Right atrium auricular region (tissue), 2 donors: ENCODE measurements at regions not wholly inside any gene's neighbourhood (a gene's known extent, or its start where the extent isn't known, plus 50 kb on each side); places are given as distances from the start of the nearest gene placed in this dataset.

Experiments
- DNase-seq: peaks from one replicate; pipeline ENCODE4 v3.0.0-alpha.2; 2019; ENCODE audit warnings: low spot score
- H3K27ac ChIP-seq, 2 donors: fragments of 200-600 bp; sonication (generic); 1 replicate in 1 of 2; 2 replicates in 1 of 2; pipeline ENCODE4 v1.5.1; 2016 to 2019
- H3K27me3 ChIP-seq, 2 donors: fragments of 200-600 bp; sonication (generic); one replicate each; pipeline versions ENCODE4 v1.5.1 to v1.6.0; 2017 to 2019
- H3K36me3 ChIP-seq: fragments of 200-600 bp; sonication (generic); one replicate; pipeline ENCODE4 v1.5.1; 2016
- H3K4me1 ChIP-seq, 2 donors: fragments of 200-600 bp; sonication (generic); one replicate each; pipeline versions ENCODE4 v1.5.1 to v1.6.0; 2017 to 2019
- H3K4me3 ChIP-seq, 2 donors: fragments of 200-600 bp; sonication (generic); 1 replicate in 1 of 2; 2 replicates in 1 of 2; pipeline ENCODE4 v1.5.1; 2017 to 2019; ENCODE audit warnings: mild to moderate bottlenecking in 1 of 2, moderate library complexity in 1 of 2
- H3K9me3 ChIP-seq, 2 donors: fragments of 200-600 bp; sonication (generic); one replicate each; pipeline ENCODE4 v1.5.1; 2019
- CTCF ChIP-seq, 2 donors: fragments of 200-600 bp; sonication (generic); IDR thresholded peaks; one replicate each; pipeline ENCODE4 v1.5.1; 2019; ENCODE audit warnings: antibody characterized with exemption in 2 of 2

- Histone ChIP-seq H3K27me3 (no peaks in the 10 kb centered on the region), H3K27ac (no peak overlapping the region), H3K9me3 (no peaks in the 10 kb centered on the region), H3K36me3 (no peaks in the 10 kb centered on the region), H3K4me3 (no peak overlapping the region), H3K4me1 (no peaks in the 10 kb centered on the region)
- DNase-seq, result no peak
- no peak for TF ChIP-seq CTCF (IDR thresholded peaks at IDR 0.05)
Measured at GRCh38 chr13:34803756-34804155, 138.3 kb upstream of the NBEA start.

- H3K36me3 ChIP-seq, result no peaks in the 10 kb centered on the region
- no peak for DNase-seq
- no peaks in the 10 kb centered on the region for H3K4me1 ChIP-seq
Measured at GRCh38 chr13:34805347-34805746, 136.7 kb upstream of the NBEA start.

DNA sequence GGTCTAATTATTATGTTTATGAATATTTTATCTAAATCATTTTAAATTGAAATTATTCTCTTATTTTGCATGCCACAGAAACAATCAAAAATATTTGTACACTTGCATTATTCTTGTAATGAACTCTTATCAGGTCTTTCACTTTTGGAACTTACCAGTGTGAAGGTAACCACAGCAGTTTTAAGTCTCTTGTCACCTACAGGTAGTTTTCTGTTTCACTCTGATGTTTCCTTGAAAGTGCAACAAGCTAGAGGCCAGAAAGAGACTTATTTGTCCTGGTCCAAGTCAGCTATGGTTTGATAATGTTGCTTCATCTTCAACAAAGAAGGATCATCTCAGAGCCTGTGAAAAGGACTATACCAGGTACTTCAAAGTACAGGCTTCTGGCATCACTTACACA lies 133.4 kb upstream of the NBEA start:
- Histone ChIP-seq H3K4me1 (no peaks in the 10 kb centered on the region), H3K27ac (no peak overlapping the region), H3K4me3 (no peak overlapping the region), H3K36me3 (no peaks in the 10 kb centered on the region), H3K9me3 (peaks cover 0 to 23% of the 10 kb centered on the region in 2 donors), H3K27me3 (no peaks in the 10 kb centered on the region)
- DNase-seq, result no peak
- no peak for TF ChIP-seq CTCF (IDR thresholded peaks at IDR 0.05)

More at GRCh38 chr13:34805347-34805746, 136.7 kb upstream of the NBEA start:
- Histone ChIP-seq H3K4me3 (no peak overlapping the region), H3K9me3 (no peaks in the 10 kb centered on the region), H3K27me3 (no peaks in the 10 kb centered on the region), H3K27ac (no peak overlapping the region)
- no peak for TF ChIP-seq CTCF (IDR thresholded peaks at IDR 0.05)

DNA sequence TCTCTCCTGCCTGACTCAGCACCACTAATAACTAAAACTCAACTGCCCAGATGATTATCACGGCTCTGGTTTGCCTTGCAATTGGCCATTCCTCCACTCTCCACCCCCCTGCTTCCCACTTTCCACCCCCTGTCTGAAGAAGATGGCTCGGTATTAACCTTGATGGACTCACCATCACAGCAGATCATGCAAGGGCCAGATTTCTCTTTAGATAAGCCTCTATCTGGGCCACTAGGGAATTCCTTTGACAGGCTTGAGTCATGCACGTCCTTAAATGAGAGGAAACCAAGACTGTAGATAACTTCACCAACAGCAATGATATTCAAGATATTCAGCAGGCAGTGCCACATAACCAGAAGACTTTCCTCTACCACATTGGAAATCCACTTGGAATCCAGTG lies 131.1 kb upstream of the NBEA start:
- TF ChIP-seq CTCF (IDR thresholded peaks at IDR 0.05), result no peak
- no peak for DNase-seq
- H3K36me3 ChIP-seq, result no peaks in the 10 kb centered on the region
- H3K27me3 ChIP-seq, result no peaks in the 10 kb centered on the region
- H3K9me3 ChIP-seq, result peaks cover 0 to 23% of the 10 kb centered on the region in 2 donors
- no peak overlapping the region for H3K4me3 ChIP-seq
- no peaks in the 10 kb centered on the region for H3K4me1 ChIP-seq
- H3K27ac ChIP-seq, result no peak overlapping the region

DNA sequence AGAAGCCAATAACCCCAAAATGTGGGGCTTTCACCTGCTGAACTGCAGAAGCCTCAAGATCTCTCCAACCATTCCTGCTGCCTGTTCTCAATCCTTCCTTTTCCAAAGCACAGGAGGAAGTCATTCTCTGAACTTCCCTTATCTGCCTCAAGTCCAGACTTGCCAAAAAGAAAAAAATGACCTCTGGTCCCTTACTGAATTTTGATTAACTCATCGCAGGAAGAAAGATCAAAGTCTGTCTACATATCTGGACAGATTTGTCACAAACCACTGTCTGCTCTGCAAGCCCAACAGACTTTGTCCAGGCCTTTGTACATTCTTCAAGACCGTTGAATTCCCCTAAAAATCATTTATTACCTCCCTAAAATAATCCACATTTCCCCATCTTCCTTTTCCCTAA lies 126.5 kb upstream of the NBEA start:
- Histone ChIP-seq H3K27me3 (no peaks in the 10 kb centered on the region), H3K4me1 (peaks cover 0 to 4% of the 10 kb centered on the region in 2 donors), H3K4me3 (no peak overlapping the region), H3K36me3 (no peaks in the 10 kb centered on the region), H3K9me3 (peaks cover 0 to 23% of the 10 kb centered on the region in 2 donors), H3K27ac (no peak overlapping the region)
- no peak for DNase-seq
- TF ChIP-seq CTCF (IDR thresholded peaks at IDR 0.05), result no peak

GRCh38 chr13:34816245-34816884 lies 125.7 kb upstream of the NBEA start:
- H3K9me3 ChIP-seq, result peaks cover 0 to 18% of the 10 kb centered on the region in 2 donors
- no peak overlapping the region for H3K27ac ChIP-seq
- peaks cover 0 to 4% of the 10 kb centered on the region in 2 donors for H3K4me1 ChIP-seq
- no peaks in the 10 kb centered on the region for H3K36me3 ChIP-seq
- no peak for TF ChIP-seq CTCF (IDR thresholded peaks at IDR 0.05)
- DNase-seq, result no peak
- no peaks in the 10 kb centered on the region for H3K27me3 ChIP-seq
- H3K4me3 ChIP-seq, result no peak overlapping the region
